Stimulated activated CD4-positive, alpha-beta T cell treated with anti-CD3 and anti-CD28 coated beads, TNF-alpha, amount 100 ng/mL, for 24 hours (primary cell): ENCODE measurements at regions not wholly inside any gene's neighbourhood (a gene's known extent, or its start where the extent isn't known, plus 50 kb on each side); places are given as distances from the start of the nearest gene placed in this dataset.
"Not testable (repeated sequence)": the region's sequence is repeated elsewhere in the genome, so short reads cannot be mapped to it uniquely, and the experiment has no call there.

Source experiments
- DNase-seq, 3 experiments: peaks; one replicate each; pipeline ENCODE4 v3.0.0-alpha.2; 2020; ENCODE audit warnings: low read depth in 3 of 3

DNA sequence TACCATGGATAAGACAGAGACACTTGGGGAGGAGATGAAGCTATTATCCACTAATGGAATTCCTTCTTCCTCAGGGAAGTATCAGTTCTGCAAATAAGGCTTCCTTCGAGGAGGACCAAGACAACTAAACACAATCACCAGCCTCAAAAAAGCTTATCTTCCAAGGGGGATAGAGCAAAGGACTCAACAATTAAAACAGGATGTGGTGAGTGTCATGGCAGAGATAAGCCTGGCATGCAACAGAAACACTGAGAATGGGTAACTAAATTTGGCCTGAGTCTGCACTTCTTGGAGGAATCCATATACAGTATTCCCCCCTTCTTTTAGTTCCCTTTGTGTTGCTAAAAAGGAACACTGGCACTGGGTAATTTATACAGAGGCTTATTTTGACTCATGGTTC, 1285.2 kb downstream of the GATA3 start:
- no peak for DNase-seq

DNA sequence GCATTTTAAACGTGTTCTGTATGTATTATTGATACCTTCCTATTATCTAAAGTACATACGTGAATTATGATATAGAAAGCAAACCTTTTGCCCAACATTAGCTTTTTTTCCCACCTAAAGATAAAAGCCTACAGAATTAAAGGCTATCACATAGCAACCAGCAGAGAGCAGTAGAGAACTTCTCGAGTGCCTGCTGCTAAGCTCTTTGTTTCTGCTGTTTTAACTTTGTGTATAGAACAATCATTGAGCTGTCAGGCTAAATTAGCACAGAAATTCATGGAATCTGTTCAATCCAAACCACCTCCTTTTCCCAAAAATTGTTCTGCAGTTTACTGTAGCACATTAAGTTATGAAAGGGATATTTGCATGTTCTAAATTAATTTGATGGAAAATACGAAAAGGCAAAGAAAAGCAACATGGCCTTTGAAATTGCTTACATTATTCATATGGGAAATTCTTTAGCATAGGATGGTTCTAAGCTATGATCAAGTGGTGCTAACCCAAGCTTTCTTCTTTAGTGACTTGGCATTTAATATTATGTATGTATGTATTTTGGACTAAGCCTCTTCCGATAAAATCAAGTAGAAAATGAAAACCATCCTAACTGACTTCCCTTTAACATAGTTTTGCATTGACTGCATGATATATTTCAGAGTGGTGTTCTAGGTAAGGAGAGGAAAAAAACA, 1288.5 kb downstream of the GATA3 start:
- DNase-seq = no peak

GRCh38 chr10:9347933-9348332, 1293.4 kb downstream of the GATA3 start:
- not testable (repeated sequence) for DNase-seq

- no peak for DNase-seq
These were observed 1303.0 kb downstream of the GATA3 start for GRCh38 chr10:9357471-9357870.

DNA sequence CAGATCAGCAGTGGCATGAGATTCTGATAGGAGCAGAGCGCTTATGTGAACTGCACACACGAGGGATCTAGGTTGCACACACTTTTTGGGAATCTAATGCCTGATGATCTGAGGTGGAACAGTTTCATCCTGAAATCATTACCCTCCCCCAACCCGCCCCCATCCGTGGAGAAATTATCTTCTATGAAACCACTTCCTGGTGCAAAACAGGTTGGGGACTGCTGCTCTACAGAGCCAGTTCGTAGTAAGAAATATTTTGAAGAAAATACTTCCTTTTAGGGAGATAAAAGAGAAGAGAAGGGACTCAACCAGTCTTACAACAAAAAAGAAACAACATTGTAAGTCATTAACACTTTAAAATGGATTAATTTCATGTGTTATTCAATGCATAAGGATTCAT, 1308.2 kb downstream of the GATA3 start:
- no peak for DNase-seq

- no peak for DNase-seq
These were observed 1324.7 kb downstream of the GATA3 start for GRCh38 chr10:9379183-9379582.

GRCh38 chr10:9381733-9382532, 1327.4 kb downstream of the GATA3 start:
- DNase-seq = no peak

DNA sequence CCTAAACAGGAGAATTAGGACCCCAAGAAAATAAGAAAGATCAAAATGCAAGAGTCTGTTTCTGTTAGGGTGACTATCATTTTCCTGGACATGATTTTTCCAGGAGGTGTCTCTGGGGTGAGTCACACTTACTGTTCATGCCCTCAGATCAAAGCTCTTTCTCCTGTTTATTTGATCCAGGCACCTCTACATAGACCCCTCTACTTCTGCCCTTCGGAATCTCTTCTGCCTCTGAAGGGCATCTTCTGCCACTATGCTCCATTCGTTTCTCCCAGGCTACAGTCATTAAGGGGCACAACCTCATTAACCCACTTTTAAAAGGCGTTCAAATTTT, 1328.0 kb downstream of the GATA3 start:
- no peak for DNase-seq

- no peak for DNase-seq
These were observed 1336.0 kb downstream of the GATA3 start for GRCh38 chr10:9390516-9390915.

- DNase-seq = no peak
These were observed 1344.9 kb downstream of the GATA3 start for GRCh38 chr10:9399275-9399983.

DNA sequence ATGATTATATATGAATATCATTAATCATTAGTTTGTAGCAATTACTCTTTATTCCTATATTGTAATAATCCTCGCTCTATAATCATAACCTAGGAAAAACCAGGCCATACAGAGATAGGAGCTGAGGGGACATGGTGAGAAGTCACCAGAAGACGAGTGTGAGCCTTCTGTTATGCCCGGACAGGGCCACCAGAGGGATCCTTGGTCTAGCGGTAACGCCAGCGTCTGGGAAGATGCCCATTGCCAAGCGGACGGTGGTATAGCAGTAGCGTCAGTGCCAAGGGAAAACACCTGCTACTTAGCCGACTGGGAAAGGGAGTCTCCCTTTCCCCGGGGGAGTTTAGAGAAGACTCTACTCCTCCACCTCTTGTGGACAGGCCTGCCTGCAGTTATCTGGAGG, 1347.6 kb downstream of the GATA3 start:
- not testable (repeated sequence) for DNase-seq

DNA sequence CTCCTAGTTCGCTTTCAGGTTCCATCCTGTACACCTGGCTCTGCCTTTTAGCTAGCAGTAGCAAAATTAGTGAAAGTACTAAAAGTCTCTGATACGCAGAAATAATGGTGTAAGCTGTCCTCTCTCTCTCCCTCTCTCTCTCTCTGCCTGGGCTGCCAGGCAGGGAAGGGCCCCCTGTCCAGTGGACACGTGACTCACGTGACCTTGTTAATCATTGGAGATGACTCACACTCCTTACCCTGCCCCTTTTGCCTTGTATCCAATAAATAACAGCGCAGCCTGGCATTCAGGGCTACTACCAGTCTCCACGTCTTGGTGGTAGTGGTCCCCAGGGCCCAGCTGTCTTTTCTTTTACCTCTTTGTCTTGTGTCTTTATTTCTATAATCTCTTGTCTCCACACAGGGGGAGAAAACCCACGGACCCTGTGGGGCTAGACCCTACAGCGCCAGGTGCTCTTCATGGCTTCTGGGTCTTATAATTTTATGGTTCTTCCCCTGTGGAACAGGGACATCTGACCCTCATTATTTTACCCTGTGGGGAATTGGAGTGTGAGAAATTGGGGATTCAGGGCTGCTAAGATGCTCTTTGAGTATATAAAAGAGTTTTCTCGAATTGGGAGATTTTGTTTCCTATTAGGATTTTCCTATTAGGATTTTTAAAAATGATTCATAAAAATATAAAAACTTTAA, 1348.2 kb downstream of the GATA3 start:
- DNase-seq = not testable (repeated sequence)

GRCh38 chr10:9407201-9407600, 1352.7 kb downstream of the GATA3 start:
- DNase-seq = not testable (repeated sequence)

GRCh38 chr10:9416331-9416730, 1361.8 kb downstream of the GATA3 start:
- no peak for DNase-seq

DNA sequence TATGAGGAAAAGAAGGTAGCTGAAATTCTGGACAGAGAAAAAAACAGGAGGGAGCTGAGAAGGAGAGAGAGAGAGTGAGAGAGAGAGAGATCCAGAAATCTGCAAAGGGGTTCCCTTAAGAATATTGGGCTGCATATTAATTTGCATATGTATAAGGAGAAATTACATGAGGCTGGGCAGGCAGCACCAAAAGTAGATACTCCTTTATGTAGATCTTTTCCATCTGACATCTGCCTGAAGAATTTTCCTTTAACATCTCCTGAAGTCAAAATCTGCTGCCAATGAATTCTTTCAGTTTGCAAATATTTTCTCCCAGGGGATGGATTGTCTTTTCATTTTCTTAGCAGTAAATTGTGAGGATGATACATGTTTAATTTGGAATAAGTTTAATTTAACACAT, 1365.3 kb downstream of the GATA3 start:
- no peak for DNase-seq

- no peak for DNase-seq
These were observed 1372.7 kb downstream of the GATA3 start for GRCh38 chr10:9427209-9427608.

DNA sequence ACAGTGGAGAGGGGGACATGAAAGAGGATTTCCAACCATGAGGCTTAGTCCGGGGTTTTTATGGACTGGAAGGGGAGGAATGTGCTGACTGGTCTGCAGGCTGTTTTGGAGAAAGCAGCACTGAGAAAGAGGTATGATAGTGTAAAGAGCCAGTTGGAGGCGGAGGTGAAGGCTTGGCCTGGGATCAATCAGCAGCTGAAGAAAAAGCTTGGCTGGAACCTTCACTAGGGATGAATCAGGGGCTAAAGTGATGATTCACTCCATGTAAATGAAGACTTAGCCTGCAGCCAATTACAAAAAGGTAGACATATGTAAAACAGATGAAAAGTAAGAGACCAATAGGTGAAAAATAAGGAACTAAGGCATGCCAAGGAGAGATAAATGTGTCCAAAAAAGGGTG, 1382.6 kb downstream of the GATA3 start:
- DNase-seq = no peak

- no peak for DNase-seq
These were observed 1389.3 kb downstream of the GATA3 start for GRCh38 chr10:9443758-9444157.

GRCh38 chr10:9449530-9449929, 1395.0 kb downstream of the GATA3 start:
- no peak for DNase-seq

- no peak for DNase-seq
These were observed 1396.3 kb downstream of the GATA3 start for GRCh38 chr10:9450801-9451200.

DNA sequence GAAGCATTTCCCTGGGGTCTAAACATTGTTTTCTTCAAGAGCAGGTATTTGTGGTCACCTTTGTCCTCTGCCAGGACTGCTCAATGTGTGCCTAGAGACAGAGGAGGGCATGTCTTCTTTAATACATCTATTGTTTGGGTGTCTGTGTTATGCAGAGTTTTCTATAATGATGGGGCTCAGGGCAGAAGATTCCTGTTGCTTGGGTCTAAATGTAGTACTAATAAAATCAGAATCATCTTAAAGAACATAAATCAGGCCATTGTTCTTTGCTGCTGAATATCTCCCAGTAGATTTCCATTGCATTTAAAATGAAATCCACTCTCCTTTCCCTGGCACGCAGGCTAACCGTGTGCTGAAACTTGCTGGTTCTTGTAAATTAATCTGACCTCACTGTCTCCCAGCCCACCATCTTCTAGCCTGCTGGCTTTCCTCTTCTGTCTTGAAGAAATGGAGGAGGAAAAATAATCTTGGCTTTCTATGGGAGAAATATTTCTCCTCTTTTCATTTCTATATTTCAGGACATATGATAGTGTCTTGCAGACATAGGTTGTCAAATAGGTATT, 1396.8 kb downstream of the GATA3 start:
- DNase-seq = no peak

DNA sequence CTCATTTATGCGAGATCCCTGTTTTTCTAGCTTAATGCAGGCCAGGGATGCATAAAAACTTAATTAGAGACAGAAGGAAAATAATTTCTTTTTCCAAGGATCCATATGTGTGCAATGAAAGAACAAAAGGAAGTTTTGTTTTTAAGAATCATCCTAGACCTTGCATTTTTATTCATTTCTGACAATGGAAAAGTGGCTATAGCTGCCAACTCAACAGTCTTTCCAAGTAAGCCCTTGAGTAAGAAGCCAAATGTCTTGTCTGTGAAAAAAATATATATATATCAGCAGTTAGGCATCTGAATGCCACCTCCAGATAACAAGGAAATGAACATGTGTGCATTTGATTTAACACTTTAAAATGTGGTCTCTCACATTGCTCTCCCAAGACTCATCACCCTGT, 1397.6 kb downstream of the GATA3 start:
- DNase-seq = no peak
